ENCODE measurements at regions not wholly inside any gene's neighbourhood (a gene's known extent, or its start where the extent isn't known, plus 50 kb on each side); places are given as distances from the start of the nearest gene placed in this dataset.

- TF ChIP-seq CTCF (IDR thresholded peaks at IDR 0.05) (no peak), EP300 (IDR thresholded peaks at IDR 0.05) (no peak)
Observed at GRCh38 chr10:61081301-61081700, 137.3 kb upstream of the RHOBTB1 start.

All from suprapubic skin (tissue), 3 donors.